HL-60 (cell line): ENCODE measurements at regions not wholly inside any gene's neighbourhood (a gene's known extent, or its start where the extent isn't known, plus 50 kb on each side); places are given as distances from the start of the nearest gene placed in this dataset.

ENCODE experiments used
- GABPA ChIP-seq: IDR thresholded peaks from 2 replicates; pipeline ENCODE4 v1.6.1; 2012; ENCODE audit warnings: low read depth
- REST ChIP-seq: IDR thresholded peaks from 2 replicates; pipeline ENCODE4 v1.6.1; 2012; ENCODE audit warnings: low read depth; ENCODE audit not compliant: insufficient replicate concordance
- SPI1 ChIP-seq: IDR thresholded peaks from 2 replicates; pipeline ENCODE4 v1.6.1; 2012; ENCODE audit warnings: low read depth, mild to moderate bottlenecking, borderline replicate concordance
- TF ChIP-seq, protein P1 (sequence below): IDR thresholded peaks from one replicate; pipeline ENCODE4 v1.5.1; 2011; ENCODE audit warnings: low read length, control low read depth, inconsistent platforms; ENCODE audit not compliant: insufficient read depth

GRCh38 chr13:61944329-61944929 is 528.8 kb upstream of the PCDH20 start:
- TF ChIP-seq REST (no peak), GABPA (no peak), SPI1 (no peak)
- TF ChIP-seq, protein P1, sequence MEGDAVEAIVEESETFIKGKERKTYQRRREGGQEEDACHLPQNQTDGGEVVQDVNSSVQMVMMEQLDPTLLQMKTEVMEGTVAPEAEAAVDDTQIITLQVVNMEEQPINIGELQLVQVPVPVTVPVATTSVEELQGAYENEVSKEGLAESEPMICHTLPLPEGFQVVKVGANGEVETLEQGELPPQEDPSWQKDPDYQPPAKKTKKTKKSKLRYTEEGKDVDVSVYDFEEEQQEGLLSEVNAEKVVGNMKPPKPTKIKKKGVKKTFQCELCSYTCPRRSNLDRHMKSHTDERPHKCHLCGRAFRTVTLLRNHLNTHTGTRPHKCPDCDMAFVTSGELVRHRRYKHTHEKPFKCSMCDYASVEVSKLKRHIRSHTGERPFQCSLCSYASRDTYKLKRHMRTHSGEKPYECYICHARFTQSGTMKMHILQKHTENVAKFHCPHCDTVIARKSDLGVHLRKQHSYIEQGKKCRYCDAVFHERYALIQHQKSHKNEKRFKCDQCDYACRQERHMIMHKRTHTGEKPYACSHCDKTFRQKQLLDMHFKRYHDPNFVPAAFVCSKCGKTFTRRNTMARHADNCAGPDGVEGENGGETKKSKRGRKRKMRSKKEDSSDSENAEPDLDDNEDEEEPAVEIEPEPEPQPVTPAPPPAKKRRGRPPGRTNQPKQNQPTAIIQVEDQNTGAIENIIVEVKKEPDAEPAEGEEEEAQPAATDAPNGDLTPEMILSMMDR = no peak
